Mesothelial cell of epicardium (in vitro differentiated cells): ENCODE measurements at regions not wholly inside any gene's neighbourhood (a gene's known extent, or its start where the extent isn't known, plus 50 kb on each side); places are given as distances from the start of the nearest gene placed in this dataset.

Source experiments
- DNase-seq, 2 experiments: peaks; one replicate each; pipeline ENCODE4 v3.0.0; 2021; ENCODE audit warnings: low spot score in 2 of 2; ENCODE audit not compliant: unreplicated experiment in 2 of 2
- H3K27ac Mint-ChIP-seq: 2 replicates; pipeline ENCODE4 v1.8.0; 2021; ENCODE audit warnings: mixed read lengths
- H3K27me3 Mint-ChIP-seq: 2 replicates; pipeline ENCODE4 v1.8.0; 2021; ENCODE audit warnings: low read depth, mixed read lengths
- H3K36me3 Mint-ChIP-seq: 2 replicates; pipeline ENCODE4 v1.8.0; 2021; ENCODE audit warnings: mixed read lengths
- H3K4me1 Mint-ChIP-seq: 2 replicates; pipeline ENCODE4 v1.8.0; 2021; ENCODE audit warnings: mixed read lengths
- H3K4me3 Mint-ChIP-seq: 2 replicates; pipeline ENCODE4 v1.8.0; 2021; ENCODE audit warnings: mild to moderate bottlenecking, moderate library complexity, mixed read lengths
- H3K9me3 Mint-ChIP-seq: 2 replicates; pipeline ENCODE4 v1.8.0; 2021; ENCODE audit warnings: mixed read lengths
- CTCF ChIP-seq: fragments of 200-600 bp; sonication (generic); IDR thresholded peaks from one replicate; pipeline ENCODE4 v1.5.0; 2021; ENCODE audit warnings: antibody characterized with exemption; ENCODE audit not compliant: unreplicated experiment

GRCh38 chr5:172542651-172543131, 88.4 kb upstream of the SH3PXD2B start:
- no peak overlapping the region for H3K27ac Mint-ChIP-seq
- TF ChIP-seq CTCF: no peak
- no peaks in the 10 kb centered on the region for H3K9me3 Mint-ChIP-seq
- H3K36me3 Mint-ChIP-seq: no peaks in the 10 kb centered on the region
- no peak overlapping the region for H3K4me3 Mint-ChIP-seq
- peaks cover 17% of the 10 kb centered on the region for H3K4me1 Mint-ChIP-seq
- DNase-seq: peak in 1 of 2 experiments; percentile 31
- peaks cover 12% of the 10 kb centered on the region for H3K27me3 Mint-ChIP-seq

GRCh38 chr5:172541773-172542136, 87.4 kb upstream of the SH3PXD2B start:
- Mint-ChIP-seq H3K4me1 (peaks cover 17% of the 10 kb centered on the region), H3K4me3 (no peak overlapping the region), H3K36me3 (no peaks in the 10 kb centered on the region), H3K27ac (no peak overlapping the region), H3K9me3 (peaks cover 5% of the 10 kb centered on the region), H3K27me3 (peaks cover 9% of the 10 kb centered on the region)
- TF ChIP-seq CTCF: no peak
- peak in 1 of 2 experiments; percentile 3 for DNase-seq

- Mint-ChIP-seq H3K9me3 (peaks cover 5% of the 10 kb centered on the region), H3K36me3 (no peaks in the 10 kb centered on the region), H3K4me1 (peaks cover 17% of the 10 kb centered on the region), H3K4me3 (no peak overlapping the region), H3K27me3 (peaks cover 4% of the 10 kb centered on the region), H3K27ac (peak overlapping the region; percentile 57)
- TF ChIP-seq CTCF: no peak
- DNase-seq: peak in 1 of 2 experiments; percentile 37
Observed at GRCh38 chr5:172541099-172541772, 86.9 kb upstream of the SH3PXD2B start.

- no peaks in the 10 kb centered on the region for H3K36me3 Mint-ChIP-seq
- peaks cover 5% of the 10 kb centered on the region for H3K9me3 Mint-ChIP-seq
- no peak for DNase-seq
- peaks cover 14% of the 10 kb centered on the region for H3K4me1 Mint-ChIP-seq
- no peak for TF ChIP-seq CTCF
- H3K27me3 Mint-ChIP-seq: no peaks in the 10 kb centered on the region
- H3K27ac Mint-ChIP-seq: peak overlapping the region; percentile 72
- H3K4me3 Mint-ChIP-seq: no peak overlapping the region
Observed at GRCh38 chr5:172540099-172540870, 86.0 kb upstream of the SH3PXD2B start.

GRCh38 chr5:172535108-172535445, 80.8 kb upstream of the SH3PXD2B start:
- H3K36me3 Mint-ChIP-seq: no peaks in the 10 kb centered on the region
- TF ChIP-seq CTCF: no peak
- H3K9me3 Mint-ChIP-seq: peaks cover 5% of the 10 kb centered on the region
- H3K4me1 Mint-ChIP-seq: peaks cover 14% of the 10 kb centered on the region
- H3K4me3 Mint-ChIP-seq: no peak overlapping the region
- H3K27ac Mint-ChIP-seq: no peak overlapping the region
- H3K27me3 Mint-ChIP-seq: no peaks in the 10 kb centered on the region
- no peak for DNase-seq
